PC-3 (cell line): ENCODE measurements at regions not wholly inside any gene's neighbourhood (a gene's known extent, or its start where the extent isn't known, plus 50 kb on each side); places are given as distances from the start of the nearest gene placed in this dataset.

Experiments
- ATAC-seq: fragments of 200-7000 bp; cut with Tn5 transposase; 2 replicates; pipeline ENCODE4 v1.9.1; 2020; ENCODE audit warnings: mild to moderate bottlenecking, moderate library complexity
- BruUV-seq: library from RNA; stranded (reverse); fragments of 400-500 nt; replicated peaks from 2 replicates; lab custom pipeline; 2021; lab: Mats Ljungman, UMichigan
- CTCF ChIA-PET: fragments of 300-600 bp; sonication (Branson Sonifier 250); formaldehyde crosslinking; loops from one replicate; lab custom pipeline; 2022; ENCODE audit warnings: antibody characterized with exemption; lab: Charles Lee
- POLR2A ChIA-PET: fragments of 300-600 bp; sonication (Branson Sonifier 250); formaldehyde crosslinking; loops from one replicate; lab custom pipeline; 2022; ENCODE audit warnings: antibody characterized with exemption; ENCODE audit not compliant: unreplicated experiment; lab: Charles Lee
- DNase-seq: peaks from one replicate; pipeline ENCODE4 v3.0.0-alpha.2; 2015
- H2AFZ ChIP-seq: fragments of 300-600 bp; sonication (generic); 2 replicates; pipeline ENCODE4 v1.6.0; 2016; ENCODE audit warnings: antibody characterized with exemption, low read length
- H3F3A ChIP-seq: fragments of 300-600 bp; sonication (generic); one replicate; pipeline ENCODE4 v1.6.0; 2017; ENCODE audit warnings: antibody characterized with exemption, low read length, control low read depth, mild to moderate bottlenecking; ENCODE audit not compliant: unreplicated experiment
- H3K27ac ChIP-seq: fragments of 300-600 bp; sonication (generic); 2 replicates; pipeline ENCODE4 v1.5.1; 2016; ENCODE audit warnings: mild to moderate bottlenecking, low read length
- H3K27me3 ChIP-seq: fragments of 300-600 bp; sonication (generic); 2 replicates; pipeline ENCODE4 v1.6.1; 2016; ENCODE audit warnings: low read length, mixed read lengths
- H3K36me3 ChIP-seq: fragments of 300-600 bp; sonication (generic); 2 replicates; pipeline ENCODE4 v1.6.1; 2016; ENCODE audit warnings: low read depth, mixed run types, low read length, mixed read lengths
- H3K4me1 ChIP-seq: fragments of 300-600 bp; sonication (generic); 2 replicates; pipeline ENCODE4 v1.5.1; 2016; ENCODE audit warnings: low read length; ENCODE audit not compliant: insufficient read depth
- H3K4me2 ChIP-seq: fragments of 300-600 bp; sonication (generic); 2 replicates; pipeline ENCODE4 v1.6.0; 2016; ENCODE audit warnings: low read length
- H3K4me3 ChIP-seq: fragments of 300-600 bp; sonication (generic); 2 replicates; pipeline ENCODE4 v1.5.1; 2016; ENCODE audit warnings: mild to moderate bottlenecking, low read length, mixed read lengths
- H3K79me2 ChIP-seq: fragments of 300-600 bp; sonication (generic); 2 replicates; pipeline ENCODE4 v1.6.1; 2017; ENCODE audit warnings: low read length, mixed read lengths
- H3K9ac ChIP-seq: fragments of 300-600 bp; sonication (generic); 2 replicates; pipeline ENCODE4 v1.6.0; 2016; ENCODE audit warnings: mild to moderate bottlenecking, low read length
- H3K9me2 ChIP-seq: fragments of 300-600 bp; sonication (generic); replicated peaks from 2 replicates; pipeline ENCODE4 v1.6.1; 2016; ENCODE audit warnings: mixed run types, low read length, mixed read lengths
- H3K9me3 ChIP-seq: fragments of 300-600 bp; sonication (generic); 2 replicates; pipeline ENCODE4 v1.6.1; 2016; ENCODE audit warnings: low read length, mixed read lengths
- H4K20me1 ChIP-seq: fragments of 300-600 bp; sonication (generic); 2 replicates; pipeline ENCODE4 v1.6.1; 2016; ENCODE audit warnings: low read length, mixed read lengths
- EZH2 ChIP-seq: fragments of 300-600 bp; sonication (generic); IDR thresholded peaks from one replicate; pipeline ENCODE4 v1.6.1; 2017; ENCODE audit warnings: antibody characterized with exemption, mild to moderate bottlenecking, low read length; ENCODE audit not compliant: unreplicated experiment
- EZH2phosphoT487 ChIP-seq: fragments of 300-600 bp; sonication (generic); IDR thresholded peaks from 2 replicates; pipeline ENCODE4 v1.6.1; 2018; ENCODE audit warnings: mild to moderate bottlenecking, antibody characterized with exemption, low read length, borderline replicate concordance
- intact Hi-C: fragments of 100-400 bp; cut with micrococcal nuclease; formaldehyde crosslinking; loops from 2 replicates; pipeline ENCODE4 v1.9.0; 2023
- TF ChIP-seq, protein P1 (sequence below): fragments of 300-600 bp; sonication (generic); conservative IDR thresholded peaks from 2 replicates; pipeline ENCODE4 v1.5.1; 2017; ENCODE audit warnings: antibody characterized with exemption, low read depth, mild to moderate bottlenecking, low read length

GRCh38 chr7:113294750-113295149 is 176.4 kb upstream of the SMIM30 start:
- Histone ChIP-seq H3K4me1 (no peaks in the 10 kb centered on the region), H3K9me3 (no peaks in the 10 kb centered on the region), H3K9me2 (no peaks in the 10 kb centered on the region), H3K27me3 (no peaks in the 10 kb centered on the region), H4K20me1 (no peaks in the 10 kb centered on the region), H3F3A (no peaks in the 10 kb centered on the region), H3K4me3 (no peak overlapping the region), H2AFZ (no peak overlapping the region), H3K9ac (no peak overlapping the region), H3K4me2 (no peak overlapping the region), H3K79me2 (no peaks in the 10 kb centered on the region), H3K27ac (no peak overlapping the region), H3K36me3 (no peaks in the 10 kb centered on the region)
- DNase-seq: no peak
- ChIA-PET CTCF (no interaction called here), POLR2A (no interaction called here)
- no peak for ATAC-seq
- intact Hi-C loops: no loop called here
- no TSS peak for BruUV-seq
- no peak for TF ChIP-seq EZH2phosphoT487
- no peak for TF ChIP-seq EZH2
- TF ChIP-seq, protein P1, sequence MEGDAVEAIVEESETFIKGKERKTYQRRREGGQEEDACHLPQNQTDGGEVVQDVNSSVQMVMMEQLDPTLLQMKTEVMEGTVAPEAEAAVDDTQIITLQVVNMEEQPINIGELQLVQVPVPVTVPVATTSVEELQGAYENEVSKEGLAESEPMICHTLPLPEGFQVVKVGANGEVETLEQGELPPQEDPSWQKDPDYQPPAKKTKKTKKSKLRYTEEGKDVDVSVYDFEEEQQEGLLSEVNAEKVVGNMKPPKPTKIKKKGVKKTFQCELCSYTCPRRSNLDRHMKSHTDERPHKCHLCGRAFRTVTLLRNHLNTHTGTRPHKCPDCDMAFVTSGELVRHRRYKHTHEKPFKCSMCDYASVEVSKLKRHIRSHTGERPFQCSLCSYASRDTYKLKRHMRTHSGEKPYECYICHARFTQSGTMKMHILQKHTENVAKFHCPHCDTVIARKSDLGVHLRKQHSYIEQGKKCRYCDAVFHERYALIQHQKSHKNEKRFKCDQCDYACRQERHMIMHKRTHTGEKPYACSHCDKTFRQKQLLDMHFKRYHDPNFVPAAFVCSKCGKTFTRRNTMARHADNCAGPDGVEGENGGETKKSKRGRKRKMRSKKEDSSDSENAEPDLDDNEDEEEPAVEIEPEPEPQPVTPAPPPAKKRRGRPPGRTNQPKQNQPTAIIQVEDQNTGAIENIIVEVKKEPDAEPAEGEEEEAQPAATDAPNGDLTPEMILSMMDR: no peak

DNA sequence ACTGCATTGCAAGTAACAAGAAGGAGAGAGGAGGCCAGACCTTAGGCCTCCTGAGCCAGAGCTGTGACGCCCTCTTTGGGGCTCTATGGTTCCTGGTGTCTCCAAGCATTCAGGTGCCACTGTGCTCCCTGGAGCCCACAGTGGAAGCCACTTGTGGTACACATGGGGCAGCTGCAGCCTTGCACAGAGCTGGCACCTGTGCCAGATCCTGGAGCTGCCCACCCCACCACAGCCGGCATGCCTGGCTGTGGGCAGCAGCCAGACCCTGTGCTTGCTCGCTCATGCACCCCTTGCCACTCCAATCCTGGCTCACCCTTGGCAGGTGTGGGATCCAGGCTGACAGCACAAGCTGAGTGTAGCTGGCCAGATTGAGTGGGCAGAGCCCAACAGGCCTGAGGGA is 173.8 kb upstream of the SMIM30 start:
- Histone ChIP-seq H4K20me1 (no peaks in the 10 kb centered on the region), H3K79me2 (no peaks in the 10 kb centered on the region), H3K27me3 (no peaks in the 10 kb centered on the region), H2AFZ (no peak overlapping the region), H3K4me1 (no peaks in the 10 kb centered on the region), H3F3A (no peaks in the 10 kb centered on the region), H3K9me3 (no peaks in the 10 kb centered on the region), H3K4me3 (no peak overlapping the region), H3K4me2 (no peak overlapping the region), H3K36me3 (no peaks in the 10 kb centered on the region), H3K27ac (no peak overlapping the region), H3K9me2 (no peaks in the 10 kb centered on the region), H3K9ac (no peak overlapping the region)
- TF ChIP-seq EZH2: no peak
- no peak for TF ChIP-seq EZH2phosphoT487
- TF ChIP-seq, protein P1: no peak
- ChIA-PET CTCF (no interaction called here), POLR2A (no interaction called here)
- intact Hi-C loops: no loop called here
- DNase-seq: no peak
- no TSS peak for BruUV-seq
- ATAC-seq: no peak

GRCh38 chr7:113291058-113291457 is 172.7 kb upstream of the SMIM30 start:
- DNase-seq (no peak), ATAC-seq (no peak)
- ChIA-PET CTCF (no interaction called here), POLR2A (no interaction called here)
- Histone ChIP-seq H3K4me3 (no peak overlapping the region), H3K27ac (no peak overlapping the region), H4K20me1 (no peaks in the 10 kb centered on the region), H3F3A (no peaks in the 10 kb centered on the region), H2AFZ (no peak overlapping the region), H3K9ac (no peak overlapping the region), H3K9me2 (no peaks in the 10 kb centered on the region), H3K4me1 (no peaks in the 10 kb centered on the region), H3K27me3 (no peaks in the 10 kb centered on the region), H3K79me2 (no peaks in the 10 kb centered on the region), H3K4me2 (no peak overlapping the region), H3K9me3 (no peaks in the 10 kb centered on the region), H3K36me3 (no peaks in the 10 kb centered on the region)
- TF ChIP-seq EZH2phosphoT487 (no peak), EZH2 (no peak)
- TF ChIP-seq, protein P1: no peak
- intact Hi-C loops: no loop called here
- no TSS peak for BruUV-seq
